VCaP (cell line): ENCODE measurements at regions not wholly inside any gene's neighbourhood (a gene's known extent, or its start where the extent isn't known, plus 50 kb on each side); places are given as distances from the start of the nearest gene placed in this dataset.

Experiments used
- H3K27ac ChIP-seq: fragments of 450-650 bp; 2 replicates; pipeline ENCODE4 v1.5.1; 2017
- TF ChIP-seq, protein P1 (sequence below): fragments of 450-650 bp; conservative IDR thresholded peaks from 2 replicates; pipeline ENCODE4 v1.5.1; 2017; ENCODE audit warnings: mild to moderate bottlenecking, moderate library complexity

- TF ChIP-seq, protein P1, sequence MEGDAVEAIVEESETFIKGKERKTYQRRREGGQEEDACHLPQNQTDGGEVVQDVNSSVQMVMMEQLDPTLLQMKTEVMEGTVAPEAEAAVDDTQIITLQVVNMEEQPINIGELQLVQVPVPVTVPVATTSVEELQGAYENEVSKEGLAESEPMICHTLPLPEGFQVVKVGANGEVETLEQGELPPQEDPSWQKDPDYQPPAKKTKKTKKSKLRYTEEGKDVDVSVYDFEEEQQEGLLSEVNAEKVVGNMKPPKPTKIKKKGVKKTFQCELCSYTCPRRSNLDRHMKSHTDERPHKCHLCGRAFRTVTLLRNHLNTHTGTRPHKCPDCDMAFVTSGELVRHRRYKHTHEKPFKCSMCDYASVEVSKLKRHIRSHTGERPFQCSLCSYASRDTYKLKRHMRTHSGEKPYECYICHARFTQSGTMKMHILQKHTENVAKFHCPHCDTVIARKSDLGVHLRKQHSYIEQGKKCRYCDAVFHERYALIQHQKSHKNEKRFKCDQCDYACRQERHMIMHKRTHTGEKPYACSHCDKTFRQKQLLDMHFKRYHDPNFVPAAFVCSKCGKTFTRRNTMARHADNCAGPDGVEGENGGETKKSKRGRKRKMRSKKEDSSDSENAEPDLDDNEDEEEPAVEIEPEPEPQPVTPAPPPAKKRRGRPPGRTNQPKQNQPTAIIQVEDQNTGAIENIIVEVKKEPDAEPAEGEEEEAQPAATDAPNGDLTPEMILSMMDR, result no peak
- no peak overlapping the region for H3K27ac ChIP-seq
These were observed 246.9 kb upstream of the SLC39A10 start for GRCh38 chr2:195410074-195410671.

DNA sequence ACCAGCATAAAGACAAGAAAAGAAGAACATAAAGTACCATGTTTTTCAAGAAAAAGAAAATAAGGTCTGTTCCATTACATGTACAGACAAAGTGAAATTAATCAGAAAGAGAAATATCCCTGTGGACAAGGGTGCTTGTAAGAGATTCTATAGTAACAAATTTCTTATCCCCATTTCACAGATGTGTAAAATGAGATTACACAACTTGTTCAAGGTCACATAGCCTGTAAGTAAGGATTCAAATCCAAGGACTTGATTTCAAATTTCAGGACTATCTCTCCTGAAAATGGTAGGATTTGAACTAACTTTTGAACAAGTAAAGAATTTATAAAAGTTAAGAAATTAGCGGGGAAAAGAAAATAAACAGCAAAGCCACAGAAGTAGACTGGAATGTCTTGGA, 248.2 kb upstream of the SLC39A10 start:
- no peak overlapping the region for H3K27ac ChIP-seq
- TF ChIP-seq, protein P1, result no peak

DNA sequence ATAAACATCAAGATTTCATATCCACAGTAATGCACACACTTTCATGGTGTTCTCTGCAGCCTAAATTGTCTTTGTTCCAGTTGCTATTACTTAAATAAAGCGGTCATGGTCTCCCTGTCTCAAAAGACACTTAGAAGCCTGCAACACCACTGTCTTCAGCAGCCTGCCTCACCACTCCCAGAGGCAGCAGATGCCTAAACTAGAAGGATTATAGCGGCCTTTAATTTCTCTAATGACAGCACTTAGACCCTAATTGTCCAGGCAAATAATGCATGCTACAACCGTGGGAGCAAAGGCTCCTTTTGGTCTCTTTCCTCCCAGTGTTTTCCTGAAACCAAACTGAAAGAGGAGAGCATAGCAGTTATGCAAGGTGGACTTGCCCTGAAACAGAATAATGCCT, 248.8 kb upstream of the SLC39A10 start:
- TF ChIP-seq, protein P1, result no peak
- H3K27ac ChIP-seq, result no peak overlapping the region

DNA sequence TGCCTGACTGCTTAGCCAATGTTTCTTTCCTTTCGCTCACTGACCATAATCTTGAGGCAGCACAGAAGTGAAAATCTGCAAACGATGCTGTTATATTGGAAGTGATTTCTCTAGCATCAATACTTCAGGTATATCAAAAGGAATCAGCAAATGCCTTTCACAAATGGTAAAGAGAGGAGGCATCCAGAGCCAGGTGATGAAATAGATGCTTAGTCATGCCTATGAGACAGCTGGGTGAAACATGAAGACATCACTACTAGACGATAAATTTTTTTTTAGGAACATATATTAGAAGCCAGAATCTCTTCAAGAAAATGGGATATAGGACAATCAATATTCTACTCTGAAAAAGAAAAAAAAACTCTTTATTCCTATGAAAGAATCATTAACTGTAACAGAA, 249.2 kb upstream of the SLC39A10 start:
- TF ChIP-seq, protein P1, result no peak
- no peak overlapping the region for H3K27ac ChIP-seq

GRCh38 chr2:195406886-195407603, 250.0 kb upstream of the SLC39A10 start:
- no peak overlapping the region for H3K27ac ChIP-seq
- TF ChIP-seq, protein P1, result no peak

GRCh38 chr2:195404651-195405050, 252.4 kb upstream of the SLC39A10 start:
- TF ChIP-seq, protein P1, result no peak
- no peak overlapping the region for H3K27ac ChIP-seq

- TF ChIP-seq, protein P1, result no peak
- no peak overlapping the region; the same call in 1 of the 2 replicates for H3K27ac ChIP-seq
These were observed 260.5 kb upstream of the SLC39A10 start for GRCh38 chr2:195396479-195396878.
